HEK293 (cell line): ENCODE measurements at regions not wholly inside any gene's neighbourhood (a gene's known extent, or its start where the extent isn't known, plus 50 kb on each side); places are given as distances from the start of the nearest gene placed in this dataset.

Source experiments
- CTCF ChIA-PET: fragments of 350-600 bp; formaldehyde crosslinking; extraction: SDS; loops from one replicate; lab custom pipeline; 2021; ENCODE audit warnings: antibody characterized with exemption; lab: Yijun Ruan, JAX
- POLR2A ChIA-PET: fragments of 300-600 bp; formaldehyde crosslinking; extraction: SDS; loops from one replicate; lab custom pipeline; 2020; ENCODE audit warnings: antibody characterized with exemption, inconsistent platforms; lab: Yijun Ruan, JAX
- H3K27ac ChIP-seq: fragments of 200-500 bp; sonication (Bioruptor generic); 2 replicates; pipeline ENCODE4 v1.5.1; 2014; ENCODE audit warnings: low read depth, low read length, control low read depth, inconsistent platforms; ENCODE audit errors: extremely low read depth
- H3K36me3 ChIP-seq, 2 experiments: fragments of 200-500 bp in 1 of 2; sonication (Bioruptor generic) in 1 of 2; 1 replicate in 1 of 2; 2 replicates in 1 of 2; pipeline ENCODE4 v1.5.1; 2014 to 2017; ENCODE audit warnings: inconsistent platforms in 2 of 2, low read length in 2 of 2; ENCODE audit not compliant: control insufficient read depth in 2 of 2, insufficient read depth in 1 of 2
- H3K4me1 ChIP-seq: fragments of 200-500 bp; sonication (Bioruptor generic); 2 replicates; pipeline ENCODE4 v1.5.1; 2014; ENCODE audit warnings: mild to moderate bottlenecking, low read length, inconsistent platforms; ENCODE audit not compliant: control insufficient read depth, insufficient read depth
- H3K4me3 ChIP-seq: 2 replicates; pipeline ENCODE4 v1.5.1; 2011; ENCODE audit warnings: low read depth, mild to moderate bottlenecking, control low read depth, low read length, moderate library complexity
- H3K9me3 ChIP-seq: fragments of 200-500 bp; sonication (Bioruptor generic); 2 replicates; pipeline ENCODE4 v1.5.1; 2014; ENCODE audit warnings: low read depth, low read length, inconsistent platforms; ENCODE audit not compliant: control insufficient read depth, insufficient read depth
- GLI4 ChIP-seq: fragments of 450-650 bp; formaldehyde crosslinking; IDR thresholded peaks from 2 replicates; pipeline ENCODE4 v1.5.1; 2016; ENCODE audit warnings: missing biosample characterization, missing genetic modification characterization
- GLIS1 ChIP-seq: fragments of 450-650 bp; formaldehyde crosslinking; IDR thresholded peaks from 2 replicates; pipeline ENCODE4 v1.5.1; 2016; ENCODE audit warnings: missing biosample characterization, missing genetic modification characterization
- HOXA7 ChIP-seq: sonication (generic); formaldehyde crosslinking; IDR thresholded peaks from 2 replicates; pipeline ENCODE4 v1.8.1; 2022; ENCODE audit warnings: missing genetic modification reagents, borderline replicate concordance
- SP3 ChIP-seq: fragments of 450-650 bp; formaldehyde crosslinking; IDR thresholded peaks from 2 replicates; pipeline ENCODE4 v1.5.1; 2016; ENCODE audit warnings: missing biosample characterization, missing genetic modification characterization
- TRIM28 ChIP-seq: IDR thresholded peaks from 2 replicates; pipeline ENCODE4 v1.6.1; 2011; ENCODE audit warnings: low read length, control low read depth, borderline replicate concordance
- YY1 ChIP-seq: fragments of 450-650 bp; formaldehyde crosslinking; IDR thresholded peaks from 2 replicates; pipeline ENCODE4 v1.5.1; 2018; ENCODE audit warnings: missing biosample characterization, missing genetic modification characterization
- YY2 ChIP-seq: fragments of 450-650 bp; formaldehyde crosslinking; IDR thresholded peaks from 2 replicates; pipeline ENCODE4 v1.5.1; 2016; ENCODE audit warnings: missing biosample characterization, missing genetic modification characterization
- ZNF133 ChIP-seq: fragments of 450-650 bp; formaldehyde crosslinking; IDR thresholded peaks from 2 replicates; pipeline ENCODE4 v1.5.1; 2016; ENCODE audit warnings: missing biosample characterization, missing genetic modification characterization
- ZNF169 ChIP-seq: fragments of 450-650 bp; formaldehyde crosslinking; IDR thresholded peaks from 2 replicates; pipeline ENCODE4 v1.5.1; 2016; ENCODE audit warnings: missing biosample characterization, missing genetic modification characterization
- ZNF221 ChIP-seq: fragments of 450-650 bp; formaldehyde crosslinking; IDR thresholded peaks from 2 replicates; pipeline ENCODE4 v1.5.1; 2017; ENCODE audit warnings: missing biosample characterization, missing genetic modification characterization, borderline replicate concordance
- ZNF341 ChIP-seq: fragments of 450-650 bp; formaldehyde crosslinking; IDR thresholded peaks from 2 replicates; pipeline ENCODE4; 2016; ENCODE audit warnings: low read depth, missing biosample characterization, missing genetic modification characterization
- ZNF354C ChIP-seq: fragments of 450-650 bp; formaldehyde crosslinking; IDR thresholded peaks from 2 replicates; pipeline ENCODE4 v1.5.1; 2016; ENCODE audit warnings: missing biosample characterization, missing genetic modification characterization, low read depth, borderline replicate concordance
- ZNF37A ChIP-seq: fragments of 450-650 bp; IDR thresholded peaks from 2 replicates; pipeline ENCODE4 v1.5.1; 2018; ENCODE audit warnings: missing biosample characterization, missing genetic modification characterization
- ZNF549 ChIP-seq: fragments of 450-650 bp; IDR thresholded peaks from 2 replicates; pipeline ENCODE4 v1.5.1; 2018; ENCODE audit warnings: missing biosample characterization, missing genetic modification characterization, mild to moderate bottlenecking, inconsistent platforms, moderate library complexity
- ZNF626 ChIP-seq: fragments of 450-650 bp; sonication (Bioruptor Pico); formaldehyde crosslinking; IDR thresholded peaks from 2 replicates; pipeline ENCODE4 v1.5.1; 2018; ENCODE audit warnings: missing biosample characterization, missing genetic modification characterization, inconsistent platforms
- ZNF701 ChIP-seq: fragments of 450-650 bp; formaldehyde crosslinking; IDR thresholded peaks from 2 replicates; pipeline ENCODE4 v1.5.1; 2016; ENCODE audit warnings: missing biosample characterization, missing genetic modification characterization
- ZNF707 ChIP-seq: fragments of 450-650 bp; formaldehyde crosslinking; IDR thresholded peaks from 2 replicates; pipeline ENCODE4 v1.5.1; 2016; ENCODE audit warnings: missing biosample characterization, missing genetic modification characterization
- ZNF776 ChIP-seq: fragments of 450-650 bp; formaldehyde crosslinking; IDR thresholded peaks from 2 replicates; pipeline ENCODE4 v1.5.0; 2017; ENCODE audit warnings: missing biosample characterization, missing genetic modification characterization, borderline replicate concordance
- ZNF830 ChIP-seq: fragments of 450-650 bp; IDR thresholded peaks from 2 replicates; pipeline ENCODE4 v1.5.0; 2018; ENCODE audit warnings: missing biosample characterization, missing genetic modification characterization, low read depth, mild to moderate bottlenecking, moderate library complexity
- TF ChIP-seq, protein P1 (sequence below): fragments of 450-650 bp; formaldehyde crosslinking; optimal IDR thresholded peaks from 2 replicates; pipeline ENCODE3; 2016; ENCODE audit warnings: missing biosample characterization, mild to moderate bottlenecking, missing genetic modification characterization
- TF ChIP-seq, protein P2 (sequence below): fragments of 450-650 bp; IDR thresholded peaks from 2 replicates; pipeline ENCODE4 v1.5.1; 2018; ENCODE audit warnings: missing biosample characterization, missing genetic modification characterization
- TF ChIP-seq, protein P3 (sequence below): fragments of 450-650 bp; formaldehyde crosslinking; IDR thresholded peaks from 2 replicates; pipeline ENCODE4 v1.5.1; 2016; ENCODE audit warnings: missing biosample characterization, missing genetic modification characterization
- TF ChIP-seq, protein P4 (sequence below): fragments of 450-650 bp; formaldehyde crosslinking; IDR thresholded peaks from 2 replicates; pipeline ENCODE4 v1.5.1; 2016; ENCODE audit warnings: missing biosample characterization, missing genetic modification characterization
- TF ChIP-seq, protein P5 (sequence below): sonication (generic); formaldehyde crosslinking; IDR thresholded peaks from 2 replicates; pipeline ENCODE4 v1.8.1; 2022; ENCODE audit warnings: mild to moderate bottlenecking, moderate library complexity, missing genetic modification reagents

DNA sequence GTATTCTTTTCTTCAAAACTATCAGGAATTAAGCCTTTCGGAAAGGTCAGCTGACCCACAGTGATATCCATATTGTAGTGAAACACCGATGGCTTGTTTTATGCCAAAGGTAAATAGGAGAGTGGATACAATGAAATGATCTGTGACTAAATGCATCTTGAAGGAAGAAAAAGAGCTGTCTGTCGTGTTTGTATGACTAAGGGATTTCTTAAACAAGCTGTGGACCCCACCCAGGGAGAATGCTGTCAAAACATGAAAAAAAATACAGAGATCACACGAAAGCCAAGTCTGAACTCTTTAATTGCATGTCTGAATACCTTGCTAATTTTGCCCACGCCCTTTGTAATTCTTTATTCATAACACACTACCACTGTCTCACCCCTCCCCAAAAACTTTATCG, 286.4 kb upstream of the WWC1 start:
- no peaks in the 10 kb centered on the region for H3K4me1 ChIP-seq
- no peak overlapping the region for H3K4me3 ChIP-seq
- POLR2A ChIA-PET, result no interaction called here
- H3K9me3 ChIP-seq, result no peaks in the 10 kb centered on the region
- CTCF ChIA-PET, result no interaction called here
- TF ChIP-seq, protein P1, sequence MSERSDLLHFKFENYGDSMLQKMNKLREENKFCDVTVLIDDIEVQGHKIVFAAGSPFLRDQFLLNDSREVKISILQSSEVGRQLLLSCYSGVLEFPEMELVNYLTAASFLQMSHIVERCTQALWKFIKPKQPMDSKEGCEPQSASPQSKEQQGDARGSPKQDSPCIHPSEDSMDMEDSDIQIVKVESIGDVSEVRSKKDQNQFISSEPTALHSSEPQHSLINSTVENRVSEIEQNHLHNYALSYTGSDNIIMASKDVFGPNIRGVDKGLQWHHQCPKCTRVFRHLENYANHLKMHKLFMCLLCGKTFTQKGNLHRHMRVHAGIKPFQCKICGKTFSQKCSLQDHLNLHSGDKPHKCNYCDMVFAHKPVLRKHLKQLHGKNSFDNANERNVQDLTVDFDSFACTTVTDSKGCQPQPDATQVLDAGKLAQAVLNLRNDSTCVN (tag by site-specific recombination), result no peak
- no peak for TF ChIP-seq GLIS1 (tag by site-specific recombination)
- TF ChIP-seq ZNF133 (tag by site-specific recombination), result no peak
- no peak for TF ChIP-seq ZNF707 (tag by site-specific recombination)
- no peak for TF ChIP-seq YY1 (tag by site-specific recombination)
- TF ChIP-seq ZNF341, result no peak
- TF ChIP-seq ZNF549 (tag by site-specific recombination), result no peak
- no peak for TF ChIP-seq ZNF626
- no peak for TF ChIP-seq ZNF830
- no peak for TF ChIP-seq ZNF701 (tag by site-specific recombination)
- TF ChIP-seq SP3, result no peak
- TF ChIP-seq TRIM28, result no peak
- TF ChIP-seq, protein P2, sequence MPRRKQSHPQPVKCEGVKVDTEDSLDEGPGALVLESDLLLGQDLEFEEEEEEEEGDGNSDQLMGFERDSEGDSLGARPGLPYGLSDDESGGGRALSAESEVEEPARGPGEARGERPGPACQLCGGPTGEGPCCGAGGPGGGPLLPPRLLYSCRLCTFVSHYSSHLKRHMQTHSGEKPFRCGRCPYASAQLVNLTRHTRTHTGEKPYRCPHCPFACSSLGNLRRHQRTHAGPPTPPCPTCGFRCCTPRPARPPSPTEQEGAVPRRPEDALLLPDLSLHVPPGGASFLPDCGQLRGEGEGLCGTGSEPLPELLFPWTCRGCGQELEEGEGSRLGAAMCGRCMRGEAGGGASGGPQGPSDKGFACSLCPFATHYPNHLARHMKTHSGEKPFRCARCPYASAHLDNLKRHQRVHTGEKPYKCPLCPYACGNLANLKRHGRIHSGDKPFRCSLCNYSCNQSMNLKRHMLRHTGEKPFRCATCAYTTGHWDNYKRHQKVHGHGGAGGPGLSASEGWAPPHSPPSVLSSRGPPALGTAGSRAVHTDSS (tag by site-specific recombination), result no peak
- TF ChIP-seq ZNF169 (tag by site-specific recombination), result no peak
- H3K27ac ChIP-seq, result no peak overlapping the region
- no peaks in the 10 kb centered on the region for H3K36me3 ChIP-seq

DNA sequence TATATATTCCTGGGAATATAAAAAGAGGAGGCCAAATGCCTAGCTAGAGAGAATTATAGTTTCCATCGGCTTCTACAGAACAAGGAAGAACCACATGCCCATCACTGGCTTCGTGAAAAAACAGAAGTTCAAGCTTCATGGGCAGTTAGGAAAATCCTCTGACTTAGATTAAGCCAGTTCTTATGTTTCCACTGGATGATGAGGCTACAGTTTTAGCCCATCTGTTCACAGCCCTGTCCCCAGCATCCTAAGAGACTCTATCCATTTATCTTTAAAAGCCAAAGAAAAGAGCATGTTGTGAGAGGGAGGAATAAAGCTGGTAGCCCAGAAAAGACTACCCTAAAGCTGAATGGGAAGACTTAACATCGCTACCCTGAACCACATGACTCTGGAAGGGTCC, 285.5 kb upstream of the WWC1 start:
- no peak overlapping the region for H3K27ac ChIP-seq
- CTCF ChIA-PET, result no interaction called here

DNA sequence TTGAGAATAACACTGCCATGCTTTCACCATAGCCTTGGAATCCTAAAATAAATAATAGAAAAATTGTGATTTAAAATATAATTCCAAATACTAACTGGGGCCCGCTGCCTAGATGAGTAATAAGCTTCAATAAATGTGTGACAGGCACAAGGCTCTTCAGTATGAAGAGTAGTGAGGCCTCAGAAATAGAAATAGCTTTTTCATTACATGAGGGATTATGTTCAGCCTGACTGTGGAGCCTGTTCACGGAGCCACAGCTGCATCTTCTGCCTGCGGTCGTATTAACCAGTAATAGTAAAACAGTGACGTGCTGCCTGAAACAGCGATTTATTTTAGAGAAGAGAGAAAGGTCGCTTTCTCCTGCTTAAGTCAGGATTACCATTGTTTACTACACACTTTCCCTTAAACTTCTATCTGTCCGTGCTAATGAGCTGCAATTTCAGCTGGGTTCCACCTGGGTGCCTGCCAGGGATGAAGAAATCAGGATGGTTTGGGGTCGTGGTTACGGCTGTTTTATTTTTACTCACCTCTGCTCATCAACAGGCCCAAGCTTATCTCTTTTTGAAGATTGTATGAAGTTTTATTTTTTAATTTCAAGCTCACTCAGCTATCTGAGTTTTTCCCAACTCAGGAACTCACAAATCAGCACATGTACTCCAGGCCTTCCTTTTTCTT, 284.9 kb upstream of the WWC1 start:
- H3K4me3 ChIP-seq, result no peak overlapping the region
- H3K27ac ChIP-seq, result no peak overlapping the region
- H3K9me3 ChIP-seq, result no peaks in the 10 kb centered on the region
- H3K36me3 ChIP-seq, result no peaks in the 10 kb centered on the region
- H3K4me1 ChIP-seq, result no peaks in the 10 kb centered on the region
- POLR2A ChIA-PET, result interaction anchor here (0.6 kb wide), 1 partner anchor 1272 kb away, joined by 3 read pairs; no protein-coding TSS in a partner anchor
- CTCF ChIA-PET, result interaction anchor here (0.6 to 0.9 kb wide), 2 partner anchors 20 to 22 kb away, joined by 3 read pairs; no protein-coding TSS in a partner anchor
- no peak for TF ChIP-seq HOXA7 (CRISPR knock-in tag)
- TF ChIP-seq ZNF354C, result no peak
- no peak for TF ChIP-seq ZNF37A
- TF ChIP-seq, protein P3, sequence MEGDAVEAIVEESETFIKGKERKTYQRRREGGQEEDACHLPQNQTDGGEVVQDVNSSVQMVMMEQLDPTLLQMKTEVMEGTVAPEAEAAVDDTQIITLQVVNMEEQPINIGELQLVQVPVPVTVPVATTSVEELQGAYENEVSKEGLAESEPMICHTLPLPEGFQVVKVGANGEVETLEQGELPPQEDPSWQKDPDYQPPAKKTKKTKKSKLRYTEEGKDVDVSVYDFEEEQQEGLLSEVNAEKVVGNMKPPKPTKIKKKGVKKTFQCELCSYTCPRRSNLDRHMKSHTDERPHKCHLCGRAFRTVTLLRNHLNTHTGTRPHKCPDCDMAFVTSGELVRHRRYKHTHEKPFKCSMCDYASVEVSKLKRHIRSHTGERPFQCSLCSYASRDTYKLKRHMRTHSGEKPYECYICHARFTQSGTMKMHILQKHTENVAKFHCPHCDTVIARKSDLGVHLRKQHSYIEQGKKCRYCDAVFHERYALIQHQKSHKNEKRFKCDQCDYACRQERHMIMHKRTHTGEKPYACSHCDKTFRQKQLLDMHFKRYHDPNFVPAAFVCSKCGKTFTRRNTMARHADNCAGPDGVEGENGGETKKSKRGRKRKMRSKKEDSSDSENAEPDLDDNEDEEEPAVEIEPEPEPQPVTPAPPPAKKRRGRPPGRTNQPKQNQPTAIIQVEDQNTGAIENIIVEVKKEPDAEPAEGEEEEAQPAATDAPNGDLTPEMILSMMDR (tag by site-specific recombination), result no peak
- TF ChIP-seq ZNF776 (tag by site-specific recombination), result no peak
- TF ChIP-seq, protein P4, sequence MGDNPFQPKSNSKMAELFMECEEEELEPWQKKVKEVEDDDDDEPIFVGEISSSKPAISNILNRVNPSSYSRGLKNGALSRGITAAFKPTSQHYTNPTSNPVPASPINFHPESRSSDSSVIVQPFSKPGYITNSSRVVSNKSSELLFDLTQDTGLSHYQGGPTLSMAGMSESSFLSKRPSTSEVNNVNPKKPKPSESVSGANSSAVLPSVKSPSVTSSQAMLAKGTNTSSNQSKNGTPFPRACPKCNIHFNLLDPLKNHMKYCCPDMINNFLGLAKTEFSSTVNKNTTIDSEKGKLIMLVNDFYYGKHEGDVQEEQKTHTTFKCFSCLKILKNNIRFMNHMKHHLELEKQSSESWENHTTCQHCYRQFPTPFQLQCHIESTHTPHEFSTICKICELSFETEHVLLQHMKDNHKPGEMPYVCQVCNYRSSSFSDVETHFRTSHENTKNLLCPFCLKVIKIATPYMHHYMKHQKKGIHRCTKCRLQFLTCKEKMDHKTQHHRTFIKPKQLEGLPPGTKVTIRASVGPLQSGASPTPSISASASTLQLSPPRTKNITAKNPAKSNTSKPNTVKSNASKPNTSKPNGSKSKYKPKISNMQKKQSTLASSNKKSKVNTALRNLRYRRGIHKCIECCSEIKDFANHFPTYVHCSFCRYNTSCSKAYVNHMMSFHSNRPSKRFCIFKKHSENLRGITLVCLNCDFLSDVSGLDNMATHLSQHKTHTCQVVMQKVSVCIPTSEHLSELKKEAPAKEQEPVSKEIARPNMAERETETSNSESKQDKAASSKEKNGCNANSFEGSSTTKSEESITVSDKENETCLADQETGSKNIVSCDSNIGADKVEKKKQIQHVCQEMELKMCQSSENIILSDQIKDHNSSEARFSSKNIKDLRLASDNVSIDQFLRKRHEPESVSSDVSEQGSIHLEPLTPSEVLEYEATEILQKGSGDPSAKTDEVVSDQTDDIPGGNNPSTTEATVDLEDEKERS, result no peak
- no peak for TF ChIP-seq ZNF221 (tag by site-specific recombination)
- no peak for TF ChIP-seq TRIM28
- TF ChIP-seq GLI4 (tag by site-specific recombination), result no peak

More for the DNA sequence above, 285.5 kb upstream of the WWC1 start:
- H3K9me3 ChIP-seq, result no peaks in the 10 kb centered on the region
- TF ChIP-seq ZNF354C (no peak), YY2 (no peak), HOXA7 (CRISPR knock-in tag) (no peak)
- TF ChIP-seq, protein P5, sequence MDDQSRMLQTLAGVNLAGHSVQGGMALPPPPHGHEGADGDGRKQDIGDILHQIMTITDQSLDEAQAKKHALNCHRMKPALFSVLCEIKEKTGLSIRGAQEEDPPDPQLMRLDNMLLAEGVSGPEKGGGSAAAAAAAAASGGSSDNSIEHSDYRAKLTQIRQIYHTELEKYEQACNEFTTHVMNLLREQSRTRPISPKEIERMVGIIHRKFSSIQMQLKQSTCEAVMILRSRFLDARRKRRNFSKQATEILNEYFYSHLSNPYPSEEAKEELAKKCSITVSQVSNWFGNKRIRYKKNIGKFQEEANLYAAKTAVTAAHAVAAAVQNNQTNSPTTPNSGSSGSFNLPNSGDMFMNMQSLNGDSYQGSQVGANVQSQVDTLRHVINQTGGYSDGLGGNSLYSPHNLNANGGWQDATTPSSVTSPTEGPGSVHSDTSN (CRISPR knock-in tag), result no peak
- no peaks in the 10 kb centered on the region for H3K4me1 ChIP-seq
- H3K4me3 ChIP-seq, result no peak overlapping the region
- no peaks in the 10 kb centered on the region for H3K36me3 ChIP-seq
- POLR2A ChIA-PET, result no interaction called here
